HG03064 (cell line): ENCODE measurements at regions not wholly inside any gene's neighbourhood (a gene's known extent, or its start where the extent isn't known, plus 50 kb on each side); places are given as distances from the start of the nearest gene placed in this dataset.

Source experiments
- ATAC-seq: cut with Tn5 transposase; IDR thresholded peaks from one replicate; pipeline ENCODE4 v1.9.1; 2021; ENCODE audit warnings: low read depth; ENCODE audit not compliant: unreplicated experiment

GRCh38 chr15:70220490-70221096 is 122.9 kb upstream of the TLE3 start:
- ATAC-seq, result no peak

GRCh38 chr15:70219966-70220365 is 122.2 kb upstream of the TLE3 start:
- ATAC-seq, result no peak

GRCh38 chr15:70219256-70219895 is 121.7 kb upstream of the TLE3 start:
- no peak for ATAC-seq

- no peak for ATAC-seq
These were observed 119.8 kb upstream of the TLE3 start for GRCh38 chr15:70217226-70218160.

- ATAC-seq, result no peak
These were observed 118.2 kb upstream of the TLE3 start for GRCh38 chr15:70215951-70216350.

- ATAC-seq, result no peak
These were observed 117.4 kb upstream of the TLE3 start for GRCh38 chr15:70214941-70215635.

- ATAC-seq, result no peak
These were observed 116.6 kb upstream of the TLE3 start for GRCh38 chr15:70214276-70214675.

- ATAC-seq, result no peak
These were observed 116.1 kb upstream of the TLE3 start for GRCh38 chr15:70213794-70214193.

- ATAC-seq, result no peak
These were observed 115.2 kb upstream of the TLE3 start for GRCh38 chr15:70212963-70213315.

- no peak for ATAC-seq
These were observed 114.7 kb upstream of the TLE3 start for GRCh38 chr15:70212286-70212962.

GRCh38 chr15:70210528-70210927 is 112.8 kb upstream of the TLE3 start:
- no peak for ATAC-seq

- no peak for ATAC-seq
These were observed 112.4 kb upstream of the TLE3 start for GRCh38 chr15:70210076-70210475.

- no peak for ATAC-seq
These were observed 111.8 kb upstream of the TLE3 start for GRCh38 chr15:70209499-70209898.

- ATAC-seq, result no peak
These were observed 110.6 kb upstream of the TLE3 start for GRCh38 chr15:70208332-70208731.

- ATAC-seq, result no peak
These were observed 109.0 kb upstream of the TLE3 start for GRCh38 chr15:70206668-70207067.

- ATAC-seq, result no peak
These were observed 106.9 kb upstream of the TLE3 start for GRCh38 chr15:70204652-70205051.

GRCh38 chr15:70203981-70204560 is 106.4 kb upstream of the TLE3 start:
- ATAC-seq, result no peak

GRCh38 chr15:70202756-70203155 is 105.0 kb upstream of the TLE3 start:
- ATAC-seq, result no peak

- ATAC-seq, result no peak
These were observed 103.7 kb upstream of the TLE3 start for GRCh38 chr15:70201425-70201775.
